Fibroblast of lung (primary cell): ENCODE measurements at regions not wholly inside any gene's neighbourhood (a gene's known extent, or its start where the extent isn't known, plus 50 kb on each side); places are given as distances from the start of the nearest gene placed in this dataset.

Experiments used
- CTCF ChIP-seq, 2 donors: IDR thresholded peaks in 1 of 2; conservative IDR thresholded peaks in 1 of 2; 1 replicate in 1 of 2; 2 replicates in 1 of 2; pipeline ENCODE4 v1.5.1; 2011 to 2012; ENCODE audit warnings: low read length in 2 of 2, control low read depth in 1 of 2, inconsistent platforms in 1 of 2, low read depth in 1 of 2, mild to moderate bottlenecking in 1 of 2
- EZH2 ChIP-seq: IDR thresholded peaks from 2 replicates; pipeline ENCODE4 v1.5.1; 2012; ENCODE audit warnings: low read length, control low read depth, mild to moderate bottlenecking; ENCODE audit errors: missing control alignments

- TF ChIP-seq CTCF (conservative IDR thresholded peaks at IDR 0.05 in 1 of 2, IDR thresholded peaks at IDR 0.05 in 1 of 2; ENCODE audit: low read depth in 1 of 2, low read length in 2 of 2) (no peak), EZH2 (no peak)
These were observed 58.6 kb upstream of the GUCY1A2 start for GRCh38 chr11:107076832-107077231.
